GM21825 (cell line): ENCODE measurements at regions not wholly inside any gene's neighbourhood (a gene's known extent, or its start where the extent isn't known, plus 50 kb on each side); places are given as distances from the start of the nearest gene placed in this dataset.
"Not testable (repeated sequence)": the region's sequence is repeated elsewhere in the genome, so short reads cannot be mapped to it uniquely, and the experiment has no call there.

ENCODE experiments used
- ATAC-seq: cut with Tn5 transposase; IDR thresholded peaks from one replicate; pipeline ENCODE4 v1.9.1; 2021; ENCODE audit warnings: mild to moderate bottlenecking, moderate library complexity; ENCODE audit not compliant: unreplicated experiment

DNA sequence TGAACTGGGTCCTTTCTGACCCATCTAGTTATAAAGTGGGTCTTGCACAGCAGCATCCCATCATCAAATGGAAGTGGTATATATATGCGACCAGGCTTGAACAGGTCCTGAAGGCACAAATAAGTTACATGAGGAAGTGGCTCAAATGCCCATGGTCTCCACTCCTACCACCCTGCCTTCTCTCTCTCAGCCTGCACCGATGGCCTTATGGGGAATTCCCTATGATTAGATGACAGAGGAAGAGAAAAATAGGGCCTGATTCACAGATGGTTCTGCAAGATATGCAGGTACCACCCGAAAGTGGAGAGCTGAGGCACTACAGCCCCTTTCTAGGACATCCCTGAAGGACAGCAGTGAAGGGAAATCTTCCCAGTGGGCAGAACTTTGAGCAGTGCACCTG lies 1275.1 kb upstream of the CITED2 start:
- ATAC-seq: not testable (repeated sequence)

DNA sequence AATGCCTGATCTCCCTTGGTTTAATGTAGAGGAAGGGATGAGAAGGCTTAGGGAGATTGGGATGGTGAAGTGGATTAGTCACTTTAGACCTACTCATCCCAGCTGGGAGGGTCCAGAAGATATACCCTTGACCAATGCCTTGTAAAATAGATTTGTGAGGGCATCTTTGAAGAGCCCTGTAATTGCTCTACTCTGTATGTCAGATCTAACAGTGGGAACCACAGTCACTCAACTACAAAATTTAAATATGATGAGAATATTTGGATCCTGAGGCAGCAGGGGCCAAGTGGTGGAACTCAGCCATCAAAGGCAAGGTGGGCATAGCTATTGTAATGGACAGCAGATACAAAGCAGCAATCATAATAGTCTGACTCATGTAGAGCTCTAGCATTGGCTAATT lies 1272.9 kb upstream of the CITED2 start:
- ATAC-seq: not testable (repeated sequence)

DNA sequence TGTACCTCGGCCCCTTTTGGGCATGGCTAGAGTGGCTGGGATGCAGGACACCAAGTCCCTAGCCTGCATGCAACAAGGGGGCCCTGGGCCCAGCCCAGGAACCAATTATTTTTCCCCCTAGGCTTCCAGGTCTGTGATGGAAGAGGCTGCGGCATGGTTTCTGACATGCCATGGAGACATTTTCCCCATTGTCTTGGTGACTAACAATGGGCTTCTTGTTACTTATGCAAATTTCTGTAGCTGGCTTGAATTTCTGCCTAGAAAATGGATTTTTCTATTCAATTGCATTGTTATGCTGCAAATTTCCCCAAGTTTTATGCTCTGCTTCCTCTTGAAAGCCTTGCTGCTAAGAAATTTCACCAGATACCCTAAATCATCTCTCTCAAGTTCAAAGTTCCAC lies 1269.6 kb upstream of the CITED2 start:
- no peak for ATAC-seq

DNA sequence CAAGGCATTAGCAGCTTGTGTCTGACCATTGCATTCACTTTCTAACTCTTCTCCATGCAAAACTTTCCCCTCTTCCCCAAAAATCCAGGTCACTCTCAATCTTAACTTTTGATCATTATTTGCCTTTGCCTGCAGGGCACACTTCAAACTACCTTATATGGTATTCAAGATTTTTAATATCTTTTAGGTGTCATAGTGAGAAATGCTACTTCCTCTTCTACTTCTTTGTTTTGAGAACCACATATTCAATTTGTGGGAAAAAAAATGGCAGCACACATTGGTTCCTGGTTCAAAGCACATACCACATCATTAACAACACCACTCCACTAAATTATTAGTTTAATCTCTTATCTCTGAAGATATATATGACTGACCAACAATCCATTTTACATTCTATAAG lies 1267.0 kb upstream of the CITED2 start:
- ATAC-seq: peak; percentile 80

DNA sequence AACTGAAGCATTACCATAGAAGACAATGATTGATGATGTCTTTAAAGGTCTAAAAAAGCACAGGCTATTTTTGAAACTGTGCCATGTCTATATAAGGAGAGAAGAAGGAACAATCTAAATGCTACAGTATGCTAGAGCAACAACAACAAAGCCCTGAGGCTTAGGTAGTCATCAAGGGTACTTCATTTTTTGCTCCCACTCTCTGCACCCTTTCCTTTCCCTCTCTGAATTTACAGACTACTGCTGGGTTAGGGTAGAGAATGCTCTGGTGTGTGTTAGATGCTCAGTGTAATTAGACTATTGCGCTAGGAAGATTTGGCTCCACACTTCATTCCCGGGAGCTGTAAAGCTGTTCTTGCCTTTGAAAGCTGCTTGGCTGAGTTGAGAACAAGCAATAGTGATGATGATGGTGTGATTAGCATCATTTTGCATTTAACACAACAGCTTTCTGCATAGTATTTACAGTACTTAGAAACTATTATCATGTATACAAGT lies 1262.5 kb upstream of the CITED2 start:
- ATAC-seq: no peak

DNA sequence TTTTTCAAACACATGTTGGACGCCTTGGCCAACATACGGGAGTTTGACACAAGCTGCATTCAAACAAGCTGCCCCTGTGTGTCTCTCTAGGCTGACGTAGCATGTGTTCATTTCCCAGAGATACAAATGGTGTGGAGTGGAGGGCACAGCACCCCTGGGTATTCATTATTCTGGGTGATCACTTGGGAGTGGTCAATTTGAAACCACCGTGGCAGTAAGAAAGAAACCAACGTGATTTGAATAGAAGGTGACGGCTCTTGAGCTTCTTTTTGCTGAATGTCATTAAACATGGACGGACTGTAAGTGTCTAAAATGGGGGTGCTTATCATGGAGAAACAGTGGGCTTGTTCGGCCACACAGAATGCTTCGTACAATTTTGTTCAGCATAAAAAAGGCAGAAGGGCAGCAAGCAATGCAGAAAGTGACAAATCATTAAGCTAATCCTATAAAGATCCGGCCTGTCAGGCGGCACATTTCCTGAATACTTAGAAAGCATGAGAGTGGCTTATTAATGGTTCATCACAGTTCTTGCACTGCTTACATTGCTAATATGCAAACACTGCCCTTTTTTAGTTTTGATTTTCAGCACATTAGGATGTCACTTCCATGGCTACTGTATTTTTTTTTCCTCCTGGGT lies 1261.9 kb upstream of the CITED2 start:
- no peak for ATAC-seq

DNA sequence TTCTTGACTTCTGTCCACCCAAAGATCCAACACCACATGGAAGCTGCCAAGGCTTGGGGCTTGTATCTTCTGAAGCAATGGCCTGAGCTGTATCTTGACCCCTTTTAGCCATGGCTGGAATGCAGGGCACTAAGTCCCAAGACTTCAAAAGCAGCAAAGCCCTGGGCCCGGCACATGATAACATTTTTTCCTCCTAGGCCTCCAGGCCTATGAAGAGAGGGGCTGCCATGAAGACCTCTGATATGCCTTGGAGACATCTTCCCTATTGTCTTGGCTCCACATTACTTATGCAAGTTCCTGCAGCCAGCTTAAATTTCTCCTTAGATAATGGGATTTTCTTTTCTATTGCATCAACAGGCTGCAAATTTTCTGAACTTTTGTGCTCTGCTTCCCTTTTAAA lies 1252.6 kb upstream of the CITED2 start:
- ATAC-seq: no peak

DNA sequence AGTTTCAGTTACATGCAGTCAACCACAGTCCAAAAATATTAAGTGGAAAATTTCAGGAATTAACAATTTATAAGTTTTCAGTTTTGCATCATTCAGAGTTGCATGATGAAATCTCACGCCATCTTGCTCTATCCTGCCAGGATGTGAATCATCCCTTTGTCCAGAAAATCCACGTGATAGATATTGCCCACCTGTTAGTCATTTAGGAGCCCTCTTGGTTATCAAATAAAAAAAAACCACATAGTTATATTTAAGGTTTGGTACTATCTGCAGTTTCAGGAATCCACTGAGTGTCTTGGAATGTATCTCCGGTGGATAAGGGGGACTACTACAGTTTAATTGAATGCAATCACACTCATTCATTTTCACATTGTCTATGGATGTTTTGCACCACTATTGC lies 1249.0 kb upstream of the CITED2 start:
- no peak for ATAC-seq

DNA sequence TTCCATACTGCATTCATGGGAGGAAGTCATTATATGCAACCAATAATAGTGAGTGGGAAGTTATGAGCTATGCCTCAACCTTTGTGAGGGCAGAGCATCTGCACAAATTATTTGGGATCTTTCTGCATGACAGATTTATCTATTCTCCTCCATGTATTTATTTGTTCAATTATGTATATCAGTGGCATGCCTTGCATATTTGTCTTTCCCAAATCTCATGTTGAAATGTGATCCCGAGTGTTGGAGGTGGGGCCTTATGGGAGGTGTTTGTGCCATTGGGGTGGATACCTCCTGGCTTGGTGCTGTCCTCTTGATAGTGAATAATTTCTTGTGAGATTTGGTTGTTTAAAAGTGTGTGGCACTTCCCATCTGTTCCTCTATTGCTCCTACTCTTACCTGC lies 1246.0 kb upstream of the CITED2 start:
- no peak for ATAC-seq

DNA sequence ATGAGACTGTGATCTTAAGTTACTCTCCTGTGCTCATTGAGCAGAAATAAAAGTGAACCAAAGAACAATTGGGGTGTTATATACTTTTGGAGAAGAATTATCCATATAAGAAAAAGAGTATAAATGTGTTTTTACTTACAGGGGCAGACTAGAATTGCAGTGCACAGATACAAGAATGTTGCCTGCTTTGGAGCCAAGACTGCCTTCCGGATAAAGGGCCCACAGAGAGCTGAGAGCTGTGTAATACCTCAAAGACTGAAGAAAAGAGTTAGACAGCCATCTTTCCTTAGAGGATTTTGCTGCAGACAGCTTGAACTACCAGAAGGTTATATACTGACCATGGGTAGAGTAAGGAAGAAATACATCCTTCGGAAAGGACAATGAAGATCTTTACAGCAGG lies 1235.5 kb upstream of the CITED2 start:
- ATAC-seq: no peak

DNA sequence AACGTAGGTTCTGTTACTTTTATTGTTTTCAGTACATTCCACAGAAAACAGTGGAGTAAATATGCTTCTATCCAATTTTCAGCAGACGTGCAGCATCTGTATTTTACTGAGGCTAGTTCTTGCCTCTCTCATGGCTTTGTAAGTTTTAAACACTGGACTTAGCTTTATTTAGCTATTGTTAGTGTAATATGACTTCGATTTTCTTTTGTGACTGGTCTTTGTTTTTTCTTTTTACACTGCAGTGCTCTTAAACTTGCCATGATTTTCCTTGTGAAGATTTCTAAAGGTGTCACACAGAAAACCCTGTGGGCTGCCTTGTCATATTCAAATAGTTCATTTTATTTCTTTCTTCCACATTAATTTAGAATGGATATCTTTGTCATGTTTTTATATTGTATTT lies 1234.9 kb upstream of the CITED2 start:
- ATAC-seq: no peak

DNA sequence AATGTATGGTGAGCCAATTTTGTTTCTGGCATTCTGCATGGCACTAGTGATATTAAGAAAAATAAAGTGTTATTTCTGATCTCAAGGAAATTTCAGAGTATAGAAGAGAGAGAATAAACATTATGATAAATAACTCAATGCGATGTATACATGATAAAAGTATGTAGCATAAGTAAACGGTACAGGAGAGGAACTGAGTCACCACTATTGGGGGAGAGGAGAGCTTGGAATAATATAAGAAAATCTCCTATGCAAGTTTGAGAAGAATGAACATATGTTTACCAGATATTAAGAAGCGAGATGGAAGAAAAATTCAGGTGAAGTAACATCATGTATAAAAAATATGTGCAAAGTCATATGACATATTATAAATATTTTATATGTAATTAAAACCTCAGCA lies 1230.3 kb upstream of the CITED2 start:
- no peak for ATAC-seq

DNA sequence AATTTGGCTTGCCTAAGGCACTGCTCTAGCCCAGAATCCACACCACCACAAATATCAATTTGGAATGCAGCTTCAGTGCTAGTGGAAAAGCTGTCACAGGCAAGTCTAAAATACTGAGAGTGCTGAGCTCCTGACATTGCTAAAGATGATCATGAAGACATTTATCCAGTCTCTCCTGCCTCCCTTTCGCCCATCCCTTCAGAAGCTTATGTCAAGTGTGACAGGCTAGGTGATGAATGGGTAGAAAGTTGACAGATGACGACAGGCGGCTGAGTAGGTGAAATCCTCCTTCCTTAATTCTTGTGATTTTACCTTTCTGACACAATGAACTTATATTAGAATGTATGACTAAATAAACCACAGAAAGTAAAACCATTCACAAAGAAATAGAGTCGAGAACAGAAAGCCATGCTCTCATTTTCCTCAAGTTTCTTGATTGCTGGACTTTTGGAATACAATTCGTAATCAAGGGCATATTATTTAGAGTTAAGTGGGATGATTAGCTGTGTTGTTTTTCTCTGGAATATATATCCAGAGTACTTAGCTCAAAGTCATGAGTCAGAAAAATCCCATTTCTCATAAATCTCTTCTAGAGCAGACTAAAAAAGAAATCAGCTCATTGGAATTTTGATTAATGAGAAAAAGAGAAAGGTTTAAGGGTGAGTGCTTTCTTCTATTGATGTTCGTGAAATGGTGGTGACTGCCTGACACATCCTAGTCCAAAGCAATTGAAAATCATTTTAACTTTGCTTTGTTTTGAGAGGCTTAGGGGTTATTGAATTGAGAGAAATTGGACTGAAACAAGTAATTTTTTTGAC lies 1228.2 kb upstream of the CITED2 start:
- ATAC-seq: no peak

DNA sequence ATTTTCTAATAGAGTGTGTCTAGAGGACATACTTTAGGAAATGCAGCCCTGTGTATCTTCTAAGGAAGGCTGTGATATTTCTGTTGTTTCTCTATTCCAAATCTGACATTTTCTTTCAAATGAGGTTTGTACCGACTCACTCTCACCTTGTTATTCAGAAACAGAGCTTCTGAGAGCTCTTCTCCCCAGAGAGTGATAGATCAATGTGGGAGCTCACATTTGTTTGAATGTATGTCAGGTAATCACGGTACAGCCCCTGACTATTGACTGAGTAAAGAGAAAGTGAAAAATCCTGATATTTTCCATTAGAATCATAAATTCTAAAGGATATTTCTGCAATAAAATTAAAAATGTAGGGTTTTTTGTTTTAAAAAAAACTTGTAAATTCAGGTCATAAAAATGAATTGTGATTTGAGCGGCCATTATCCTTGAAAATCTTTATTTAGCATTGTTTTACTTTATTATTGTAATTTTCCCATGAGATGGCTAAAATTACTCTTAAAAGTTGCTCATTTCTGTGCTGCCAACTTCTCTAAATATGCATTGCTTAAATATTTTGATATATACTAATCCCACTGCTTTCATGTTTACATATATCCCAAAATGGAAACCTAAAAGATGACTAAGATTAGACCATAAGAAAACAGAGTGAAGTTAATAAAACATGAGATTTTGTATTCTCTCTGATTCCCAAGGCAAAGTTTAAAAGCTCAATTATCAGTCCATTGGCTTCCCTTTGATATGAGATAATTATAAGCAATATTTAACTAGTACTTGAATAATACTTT lies 1226.8 kb upstream of the CITED2 start:
- no peak for ATAC-seq

DNA sequence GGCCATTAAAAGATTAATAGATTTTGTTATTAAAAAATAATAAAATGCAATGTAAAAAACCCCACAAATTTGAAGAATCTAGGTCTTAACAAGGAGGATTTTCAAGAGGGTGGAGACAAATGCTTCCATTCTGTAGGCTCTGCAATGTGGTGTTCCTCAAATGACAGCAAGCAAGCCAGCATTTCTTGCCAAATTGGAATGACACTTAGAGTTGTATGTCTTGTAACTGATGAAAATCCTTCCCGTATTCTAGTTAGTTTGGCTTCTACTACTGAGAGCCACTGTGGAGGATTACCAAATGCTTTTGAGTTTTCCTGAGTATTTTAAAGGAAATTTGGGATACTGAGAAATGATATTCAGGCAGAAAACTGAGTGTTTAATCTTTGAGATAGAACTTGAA lies 1225.5 kb upstream of the CITED2 start:
- ATAC-seq: no peak

DNA sequence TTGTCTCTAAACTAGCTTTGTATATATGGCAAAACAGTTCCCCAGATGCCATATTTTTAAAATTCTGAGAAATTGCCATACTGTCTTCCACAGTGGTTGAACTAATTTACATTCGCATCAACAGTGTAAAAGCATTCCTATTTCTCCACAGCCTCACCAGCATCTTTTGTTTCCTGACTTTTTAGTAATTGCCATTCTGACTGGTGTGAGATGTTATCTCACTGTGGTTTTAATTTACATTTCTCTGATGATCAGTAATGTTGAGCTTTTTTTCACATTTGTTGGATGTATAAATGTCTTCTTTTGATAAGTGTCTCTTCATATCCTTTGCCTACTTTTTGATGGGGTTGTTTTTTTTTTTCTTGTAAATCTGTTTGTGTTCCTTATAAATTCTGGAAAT lies 1222.7 kb upstream of the CITED2 start:
- ATAC-seq: no peak

DNA sequence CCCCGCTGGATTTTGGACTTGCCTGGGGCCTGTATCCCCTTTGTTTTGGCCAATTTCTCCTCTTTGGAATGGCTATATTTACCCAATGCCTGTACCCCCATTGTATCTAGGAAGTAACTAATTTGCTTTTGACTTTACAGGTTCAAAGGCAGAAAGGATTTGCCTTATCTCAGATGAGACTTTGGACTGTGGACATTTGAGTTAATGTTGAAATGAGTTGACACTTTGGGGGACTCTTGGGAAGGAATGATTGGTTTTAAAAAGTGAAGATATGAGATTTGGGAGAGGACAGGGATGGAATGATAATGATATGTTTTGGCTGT lies 1220.3 kb upstream of the CITED2 start:
- ATAC-seq: no peak

DNA sequence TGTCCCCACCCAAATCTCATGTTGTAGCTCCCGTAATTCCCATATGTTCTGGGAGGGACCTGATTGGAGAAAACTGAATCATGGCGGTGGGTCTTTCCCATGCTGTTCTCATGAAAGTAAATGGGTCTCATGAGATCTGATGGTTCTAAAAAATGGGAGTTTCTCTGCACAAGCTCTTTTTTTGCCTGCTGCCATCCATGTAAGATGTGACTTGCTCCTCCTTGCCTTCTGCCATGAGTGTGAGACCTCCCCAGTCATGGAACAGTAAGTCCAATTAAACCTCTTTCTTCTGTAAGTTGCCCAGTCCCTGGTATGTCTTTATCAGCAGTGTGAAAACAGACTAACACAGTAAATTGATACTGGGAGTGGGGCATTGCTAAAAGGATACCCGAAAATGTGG lies 1218.4 kb upstream of the CITED2 start:
- ATAC-seq: no peak

DNA sequence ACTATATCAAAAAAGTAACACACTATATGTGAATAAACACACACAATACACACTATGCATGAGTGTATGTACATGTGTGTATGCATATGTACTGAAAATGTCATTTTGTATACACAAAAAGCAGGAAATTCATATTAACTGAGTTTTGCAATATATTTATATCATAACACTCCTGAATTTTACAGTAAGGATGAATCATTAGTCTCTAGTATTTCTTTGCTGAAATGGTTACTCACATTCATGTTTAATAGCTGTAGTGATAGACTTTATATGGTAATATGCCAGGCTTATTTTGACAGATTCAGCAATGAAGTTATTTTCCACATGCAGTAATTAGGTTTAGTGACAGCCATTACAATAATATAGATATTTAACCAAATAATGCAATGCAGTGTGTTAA lies 1216.2 kb upstream of the CITED2 start:
- ATAC-seq: no peak

DNA sequence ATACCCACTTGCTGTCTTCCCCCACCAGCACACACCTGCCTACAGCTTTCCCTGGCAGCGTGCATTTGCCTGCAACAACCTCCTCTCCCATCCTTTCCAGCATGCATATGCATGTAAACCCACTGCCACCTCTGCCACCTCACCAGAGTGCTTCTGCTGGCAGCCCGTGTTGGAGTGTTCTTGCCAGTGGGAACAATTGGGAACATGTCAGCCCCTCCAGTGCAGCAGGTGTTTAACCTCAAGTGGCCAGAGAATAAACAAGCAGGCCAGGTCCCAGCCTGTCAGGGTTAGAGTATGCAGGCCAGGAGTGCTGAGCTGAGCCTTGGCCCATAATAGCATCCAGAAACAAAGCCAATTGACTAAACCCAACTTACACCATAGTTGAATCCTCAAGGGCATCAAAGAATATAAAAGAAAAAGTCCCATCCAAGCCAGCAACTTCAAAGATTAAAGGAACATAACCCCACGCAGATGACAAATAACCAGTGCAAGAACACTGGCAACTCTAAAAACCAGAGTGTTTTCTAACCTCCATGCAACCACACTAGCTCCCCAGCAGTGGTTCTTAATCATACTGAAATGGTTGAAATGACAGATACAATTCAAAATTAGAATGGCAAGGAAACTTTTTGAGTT lies 1212.1 kb upstream of the CITED2 start:
- peak; percentile 79 for ATAC-seq

DNA sequence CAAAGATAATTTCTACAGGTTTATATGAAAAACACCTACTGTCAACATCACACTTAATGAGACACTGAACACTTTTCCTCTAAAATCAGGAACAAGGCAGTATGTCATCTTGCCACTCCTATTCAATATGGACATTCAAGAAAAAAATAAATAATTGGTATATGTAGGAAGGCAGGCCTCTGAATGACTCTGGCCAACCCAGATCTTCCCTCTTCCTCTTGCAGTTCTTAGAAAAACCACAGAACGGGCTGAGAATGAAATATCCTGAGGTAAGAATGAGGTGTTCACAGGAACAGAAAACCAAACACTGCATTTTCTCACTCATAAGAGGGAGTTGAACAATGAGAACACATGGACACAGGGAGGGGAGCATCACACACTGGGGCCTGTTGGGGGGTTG lies 1207.2 kb upstream of the CITED2 start:
- ATAC-seq: no peak
